ENCODE measurements at regions not wholly inside any gene's neighbourhood (a gene's known extent, or its start where the extent isn't known, plus 50 kb on each side); places are given as distances from the start of the nearest gene placed in this dataset.

GRCh38 chr9:11163843-11164242 lies 551.0 kb upstream of the PTPRD start:
- TF ChIP-seq TAF1 (IDR thresholded peaks at IDR 0.05; ENCODE audit: borderline replicate concordance, insufficient read depth, low read length), result no peak
- no peak for TF ChIP-seq REST (IDR thresholded peaks at IDR 0.05; ENCODE audit: insufficient read depth in 1 of 2, low read depth in 2 of 2, low read length in 2 of 2)
- no peak for TF ChIP-seq SIN3A (IDR thresholded peaks at IDR 0.05; ENCODE audit: borderline replicate concordance, insufficient read depth, low read length)
- TF ChIP-seq POLR2AphosphoS5 (IDR thresholded peaks at IDR 0.05; ENCODE audit: low read depth, low read length), result no peak
- TF ChIP-seq FOXP2 (optimal IDR thresholded peaks at IDR 0.05; ENCODE audit: borderline replicate concordance, extremely low read depth, extremely low read length, insufficient read depth), result no peak

GRCh38 chr9:11182001-11182400 lies 569.2 kb upstream of the PTPRD start:
- TF ChIP-seq REST (IDR thresholded peaks at IDR 0.05; ENCODE audit: insufficient read depth in 1 of 2, low read depth in 2 of 2, low read length in 2 of 2) (no peak), FOXP2 (optimal IDR thresholded peaks at IDR 0.05; ENCODE audit: borderline replicate concordance, extremely low read depth, extremely low read length, insufficient read depth) (no peak), TAF1 (IDR thresholded peaks at IDR 0.05; ENCODE audit: borderline replicate concordance, insufficient read depth, low read length) (no peak), POLR2AphosphoS5 (IDR thresholded peaks at IDR 0.05; ENCODE audit: low read depth, low read length) (no peak), SIN3A (IDR thresholded peaks at IDR 0.05; ENCODE audit: borderline replicate concordance, insufficient read depth, low read length) (no peak)

GRCh38 chr9:11190719-11191118 lies 577.9 kb upstream of the PTPRD start:
- TF ChIP-seq REST (IDR thresholded peaks at IDR 0.05; ENCODE audit: insufficient read depth in 1 of 2, low read depth in 2 of 2, low read length in 2 of 2), result no peak
- no peak for TF ChIP-seq TAF1 (IDR thresholded peaks at IDR 0.05; ENCODE audit: borderline replicate concordance, insufficient read depth, low read length)
- no peak for TF ChIP-seq POLR2AphosphoS5 (IDR thresholded peaks at IDR 0.05; ENCODE audit: low read depth, low read length)
- TF ChIP-seq FOXP2 (optimal IDR thresholded peaks at IDR 0.05; ENCODE audit: borderline replicate concordance, extremely low read depth, extremely low read length, insufficient read depth), result no peak
- TF ChIP-seq SIN3A (IDR thresholded peaks at IDR 0.05; ENCODE audit: borderline replicate concordance, insufficient read depth, low read length), result no peak

- no peak for TF ChIP-seq POLR2AphosphoS5 (IDR thresholded peaks at IDR 0.05; ENCODE audit: low read depth, low read length)
- no peak for TF ChIP-seq TAF1 (IDR thresholded peaks at IDR 0.05; ENCODE audit: borderline replicate concordance, insufficient read depth, low read length)
- no peak for TF ChIP-seq SIN3A (IDR thresholded peaks at IDR 0.05; ENCODE audit: borderline replicate concordance, insufficient read depth, low read length)
- TF ChIP-seq FOXP2 (optimal IDR thresholded peaks at IDR 0.05; ENCODE audit: borderline replicate concordance, extremely low read depth, extremely low read length, insufficient read depth), result no peak
- TF ChIP-seq REST (IDR thresholded peaks at IDR 0.05; ENCODE audit: insufficient read depth in 1 of 2, low read depth in 2 of 2, low read length in 2 of 2), result no peak
These were observed 580.2 kb upstream of the PTPRD start for GRCh38 chr9:11192993-11193392.

- no peak for TF ChIP-seq SIN3A (IDR thresholded peaks at IDR 0.05; ENCODE audit: borderline replicate concordance, insufficient read depth, low read length)
- no peak for TF ChIP-seq REST (IDR thresholded peaks at IDR 0.05; ENCODE audit: insufficient read depth in 1 of 2, low read depth in 2 of 2, low read length in 2 of 2)
- no peak for TF ChIP-seq POLR2AphosphoS5 (IDR thresholded peaks at IDR 0.05; ENCODE audit: low read depth, low read length)
- no peak for TF ChIP-seq FOXP2 (optimal IDR thresholded peaks at IDR 0.05; ENCODE audit: borderline replicate concordance, extremely low read depth, extremely low read length, insufficient read depth)
- TF ChIP-seq TAF1 (IDR thresholded peaks at IDR 0.05; ENCODE audit: borderline replicate concordance, insufficient read depth, low read length), result no peak
These were observed 581.4 kb upstream of the PTPRD start for GRCh38 chr9:11194246-11194645.

Measured in PFSK-1 (cell line).